Head of caudate nucleus (tissue), 42 donors: ENCODE measurements at regions not wholly inside any gene's neighbourhood (a gene's known extent, or its start where the extent isn't known, plus 50 kb on each side); places are given as distances from the start of the nearest gene placed in this dataset.
A peak's percentile ranks its signal among the peaks of the same experiment; 100 is the strongest.

Experiments
- DNase-seq, 42 donors: peaks; one replicate each; pipeline versions ENCODE4 v3.0.0 to v3.0.0-alpha.2; 2020 to 2021; ENCODE audit warnings: mixed read lengths in 7 of 42
- intact Hi-C: fragments of 100-400 bp; cut with DNase I; formaldehyde crosslinking; loops from one replicate; pipeline ENCODE4 v1.15.0; 2022

GRCh38 chr2:163375070-163375469 lies 360.7 kb downstream of the FIGN start:
- no peak for DNase-seq
- intact Hi-C loops, result no loop called here

GRCh38 chr2:163374282-163374681 lies 361.5 kb downstream of the FIGN start:
- no peak for DNase-seq
- intact Hi-C loops, result no loop called here

- no peak for DNase-seq
- intact Hi-C loops, result no loop called here
Observed at GRCh38 chr2:163373496-163373895, 362.3 kb downstream of the FIGN start.

- intact Hi-C loops, result no loop called here
Observed at GRCh38 chr2:163370169-163370886, 365.5 kb downstream of the FIGN start.

GRCh38 chr2:163369111-163369510 lies 366.7 kb downstream of the FIGN start:
- intact Hi-C loops, result no loop called here

More at GRCh38 chr2:163370169-163370886, 365.5 kb downstream of the FIGN start:
- DNase-seq, result no peak

GRCh38 chr2:163368655-163369054 lies 367.2 kb downstream of the FIGN start:
- DNase-seq, result no peak
- intact Hi-C loops, result no loop called here

More at GRCh38 chr2:163369111-163369510, 366.7 kb downstream of the FIGN start:
- DNase-seq, result no peak

- intact Hi-C loops, result no loop called here
- no peak for DNase-seq
Observed at GRCh38 chr2:163367825-163368582, 367.8 kb downstream of the FIGN start.

- intact Hi-C loops, result no loop called here
- DNase-seq, result no peak
Observed at GRCh38 chr2:163364736-163365135, 371.1 kb downstream of the FIGN start.

GRCh38 chr2:163353551-163353950 lies 382.3 kb downstream of the FIGN start:
- DNase-seq, result no peak
- intact Hi-C loops, result loop anchor here (10.0 kb wide), 1 partner anchor 251 kb away; no protein-coding TSS in a partner anchor

GRCh38 chr2:163351966-163352365 lies 383.8 kb downstream of the FIGN start:
- intact Hi-C loops, result loop anchor here (10.0 kb wide), 1 partner anchor 253 kb away; no protein-coding TSS in a partner anchor
- DNase-seq, result peak in 1 of 42 donors; percentile 8

GRCh38 chr2:163351143-163351542 lies 384.7 kb downstream of the FIGN start:
- intact Hi-C loops, result loop anchor here (10.0 kb wide), 1 partner anchor 254 kb away; no protein-coding TSS in a partner anchor
- no peak for DNase-seq

GRCh38 chr2:163348857-163349380 lies 386.9 kb downstream of the FIGN start:
- peak in 2 of 42 donors; percentile 15 to 26 for DNase-seq
- intact Hi-C loops, result loop anchor here (5.0 to 10.0 kb wide), 2 partner anchors 713 to 1146 kb away; no protein-coding TSS in a partner anchor

GRCh38 chr2:163347982-163348856 lies 387.6 kb downstream of the FIGN start:
- DNase-seq, result peak; percentile 49 to 88 (median 74)
- intact Hi-C loops, result loop anchor here (5.0 to 10.0 kb wide), 2 partner anchors 714 to 1147 kb away; no protein-coding TSS in a partner anchor

GRCh38 chr2:163345795-163346573 lies 389.8 kb downstream of the FIGN start:
- intact Hi-C loops, result loop anchor here (5.0 to 10.0 kb wide), 2 partner anchors 716 to 1149 kb away; no protein-coding TSS in a partner anchor
- DNase-seq, result peak in 18 of 42 donors; percentile 11 to 73 (median 22)

GRCh38 chr2:163343316-163343715 lies 392.5 kb downstream of the FIGN start:
- DNase-seq, result no peak
- intact Hi-C loops, result loop anchor here (10.0 kb wide), 1 partner anchor 1151 kb away; no protein-coding TSS in a partner anchor

GRCh38 chr2:163341426-163341825 lies 394.4 kb downstream of the FIGN start:
- no peak for DNase-seq
- intact Hi-C loops, result loop anchor here (10.0 kb wide), 1 partner anchor 1153 kb away; no protein-coding TSS in a partner anchor

- DNase-seq, result no peak
- intact Hi-C loops, result no loop called here
Observed at GRCh38 chr2:163338270-163338669, 397.5 kb downstream of the FIGN start.

GRCh38 chr2:163324677-163325076 lies 411.1 kb downstream of the FIGN start:
- intact Hi-C loops, result no loop called here

More at GRCh38 chr2:163324677-163325076, 411.1 kb downstream of the FIGN start:
- DNase-seq, result no peak
